GM23248 (cell line): ENCODE measurements at regions not wholly inside any gene's neighbourhood (a gene's known extent, or its start where the extent isn't known, plus 50 kb on each side); places are given as distances from the start of the nearest gene placed in this dataset.

Experiments used
- EZH2 ChIP-seq: fragments of 200-600 bp; sonication (generic); IDR thresholded peaks from 2 replicates; pipeline ENCODE4 v1.6.1; 2018; ENCODE audit warnings: antibody characterized with exemption, mild to moderate bottlenecking; ENCODE audit not compliant: insufficient read depth, poor library complexity, severe bottlenecking
- EZH2phosphoT487 ChIP-seq: fragments of 200-600 bp; sonication (generic); IDR thresholded peaks from 2 replicates; pipeline ENCODE4 v1.6.1; 2018; ENCODE audit warnings: antibody characterized with exemption, moderate library complexity, mild to moderate bottlenecking, low read depth; ENCODE audit not compliant: insufficient read depth

GRCh38 chr4:175447016-175447415 lies 365.0 kb downstream of the GPM6A start:
- TF ChIP-seq EZH2 (no peak), EZH2phosphoT487 (no peak)
